Astrocyte (in vitro differentiated cells and primary cell): ENCODE measurements at regions not wholly inside any gene's neighbourhood (a gene's known extent, or its start where the extent isn't known, plus 50 kb on each side); places are given as distances from the start of the nearest gene placed in this dataset.

Source experiments
- EZH2 ChIP-seq: IDR thresholded peaks from 2 replicates; pipeline ENCODE4 v1.6.1; 2012; ENCODE audit warnings: mild to moderate bottlenecking, low read length, inconsistent platforms; ENCODE audit not compliant: insufficient read depth
- TF ChIP-seq, protein P1 (sequence below): IDR thresholded peaks from 2 replicates; pipeline ENCODE4 v1.5.1; 2011; ENCODE audit warnings: low read depth, mild to moderate bottlenecking, inconsistent platforms, low read length, moderate library complexity; ENCODE audit not compliant: insufficient read depth

DNA sequence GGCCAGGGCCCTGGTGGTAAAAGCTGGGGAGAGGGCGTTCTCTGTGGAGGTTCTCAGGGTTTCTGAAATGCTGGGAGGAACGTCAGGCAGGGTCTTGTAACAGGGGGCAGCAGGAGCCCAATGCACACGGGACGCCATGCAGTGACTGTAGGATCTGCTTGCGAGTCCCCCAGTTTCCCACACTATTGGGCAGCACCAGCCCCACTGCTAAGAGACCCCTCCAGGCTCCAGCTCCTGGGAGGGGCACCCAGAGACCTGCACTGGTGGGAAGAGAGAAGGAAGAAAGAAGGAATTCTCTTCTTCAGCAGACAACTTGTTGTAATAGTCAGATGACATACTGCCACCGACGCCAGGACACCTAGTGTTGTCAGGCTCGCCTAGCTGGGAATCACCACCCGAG is 55.2 kb upstream of the RNF7 start:
- TF ChIP-seq, protein P1, sequence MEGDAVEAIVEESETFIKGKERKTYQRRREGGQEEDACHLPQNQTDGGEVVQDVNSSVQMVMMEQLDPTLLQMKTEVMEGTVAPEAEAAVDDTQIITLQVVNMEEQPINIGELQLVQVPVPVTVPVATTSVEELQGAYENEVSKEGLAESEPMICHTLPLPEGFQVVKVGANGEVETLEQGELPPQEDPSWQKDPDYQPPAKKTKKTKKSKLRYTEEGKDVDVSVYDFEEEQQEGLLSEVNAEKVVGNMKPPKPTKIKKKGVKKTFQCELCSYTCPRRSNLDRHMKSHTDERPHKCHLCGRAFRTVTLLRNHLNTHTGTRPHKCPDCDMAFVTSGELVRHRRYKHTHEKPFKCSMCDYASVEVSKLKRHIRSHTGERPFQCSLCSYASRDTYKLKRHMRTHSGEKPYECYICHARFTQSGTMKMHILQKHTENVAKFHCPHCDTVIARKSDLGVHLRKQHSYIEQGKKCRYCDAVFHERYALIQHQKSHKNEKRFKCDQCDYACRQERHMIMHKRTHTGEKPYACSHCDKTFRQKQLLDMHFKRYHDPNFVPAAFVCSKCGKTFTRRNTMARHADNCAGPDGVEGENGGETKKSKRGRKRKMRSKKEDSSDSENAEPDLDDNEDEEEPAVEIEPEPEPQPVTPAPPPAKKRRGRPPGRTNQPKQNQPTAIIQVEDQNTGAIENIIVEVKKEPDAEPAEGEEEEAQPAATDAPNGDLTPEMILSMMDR: no peak
- no peak for TF ChIP-seq EZH2
